GM21737 (cell line): ENCODE measurements at regions not wholly inside any gene's neighbourhood (a gene's known extent, or its start where the extent isn't known, plus 50 kb on each side); places are given as distances from the start of the nearest gene placed in this dataset.

Experiments used
- ATAC-seq: cut with Tn5 transposase; IDR thresholded peaks from one replicate; pipeline ENCODE4 v1.9.1; 2021; ENCODE audit warnings: mild to moderate bottlenecking, moderate library complexity; ENCODE audit not compliant: unreplicated experiment

DNA sequence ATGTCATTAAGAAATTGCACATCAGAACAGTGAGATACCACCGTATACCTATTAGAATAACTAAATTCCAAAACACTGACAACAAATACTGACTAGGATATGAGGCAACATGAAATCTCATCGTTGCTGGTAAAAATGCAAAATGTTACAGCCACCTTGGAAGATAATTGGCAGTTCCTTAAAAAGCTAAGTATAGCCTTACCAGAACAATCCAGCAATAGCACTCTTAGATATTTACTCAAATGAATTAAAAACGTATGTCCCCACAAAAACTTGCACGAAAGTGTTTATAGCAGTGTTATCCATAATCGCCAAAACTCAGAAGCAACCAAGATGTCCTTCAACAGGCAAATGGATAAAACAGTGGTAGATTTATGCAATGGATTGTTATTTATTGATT lies 241.7 kb downstream of the EPHA4 start:
- no peak for ATAC-seq

DNA sequence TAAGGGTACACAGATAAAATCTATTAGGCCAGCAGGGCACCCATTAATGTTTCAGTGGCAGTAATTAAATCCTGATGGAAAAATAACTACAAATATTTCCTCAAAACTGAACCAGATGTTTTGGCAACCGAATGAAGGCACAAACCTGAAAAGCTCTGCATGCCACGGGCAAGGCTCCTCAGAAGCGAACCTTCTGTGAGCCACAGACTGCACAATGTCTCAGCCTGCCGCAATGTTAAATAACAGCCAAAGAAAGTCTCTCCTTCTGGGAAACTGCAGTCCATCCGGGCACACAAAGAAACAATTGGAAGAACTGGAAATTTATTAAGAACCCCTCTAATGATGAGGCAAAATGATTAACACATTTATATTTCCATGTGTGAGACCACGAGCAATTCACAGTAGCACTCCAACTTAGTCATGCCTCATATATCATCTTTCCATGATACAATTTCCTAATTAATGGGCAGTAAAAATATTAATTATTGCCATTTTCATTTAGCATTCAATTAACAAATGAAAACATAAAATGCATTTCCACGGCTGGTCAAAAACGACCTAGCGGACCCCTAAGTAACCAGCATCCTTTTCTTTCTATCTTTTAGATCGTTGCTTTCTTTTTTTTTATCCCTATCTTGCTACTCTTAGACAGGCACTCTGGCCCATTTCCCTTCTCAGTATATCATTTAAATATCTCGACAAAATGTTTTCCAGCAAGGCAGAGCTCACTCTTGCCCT lies 237.5 kb downstream of the EPHA4 start:
- ATAC-seq: no peak

DNA sequence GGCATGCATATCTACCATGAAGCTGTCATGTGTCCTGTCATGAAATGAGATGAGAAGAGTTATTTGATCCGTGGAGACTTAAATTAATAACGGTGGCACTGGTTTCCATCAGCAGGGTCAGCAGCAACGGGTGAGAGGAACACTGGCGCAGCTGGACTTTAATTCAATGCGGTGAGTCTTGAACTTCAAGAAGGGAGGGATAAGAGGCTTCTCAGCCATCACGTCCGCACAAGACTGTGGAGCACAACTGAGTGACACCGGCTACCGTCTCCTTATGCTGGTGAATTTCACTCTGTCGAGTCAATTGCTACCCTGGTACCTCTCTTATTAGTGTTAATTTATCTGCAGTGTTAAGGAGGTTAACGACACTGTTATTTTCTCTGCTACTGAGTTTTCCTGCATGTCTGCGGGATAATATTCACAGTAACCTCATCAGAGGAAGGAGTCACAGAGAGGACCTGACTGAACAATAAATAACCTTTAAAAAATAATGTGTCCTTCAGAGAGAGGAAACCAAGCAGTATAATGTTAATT lies 236.8 kb downstream of the EPHA4 start:
- ATAC-seq: no peak

DNA sequence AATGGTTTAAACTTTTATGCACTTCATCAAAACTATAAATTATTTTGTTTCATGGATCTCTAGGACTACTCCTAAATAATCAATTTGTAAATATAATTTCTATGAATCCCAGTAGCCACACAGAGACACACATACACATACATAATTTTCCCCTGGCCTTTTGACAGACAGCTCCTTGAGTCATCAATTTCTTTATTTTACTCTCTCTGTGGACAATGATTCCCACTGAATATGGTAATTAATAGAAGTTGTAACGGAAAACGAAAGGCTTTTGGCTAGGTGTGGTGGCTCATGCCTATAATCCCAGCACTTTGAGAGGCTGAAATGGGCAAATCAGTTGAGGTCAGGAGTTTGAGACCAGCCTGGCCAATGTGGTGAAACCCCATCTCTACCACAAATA lies 235.1 kb downstream of the EPHA4 start:
- ATAC-seq: no peak

DNA sequence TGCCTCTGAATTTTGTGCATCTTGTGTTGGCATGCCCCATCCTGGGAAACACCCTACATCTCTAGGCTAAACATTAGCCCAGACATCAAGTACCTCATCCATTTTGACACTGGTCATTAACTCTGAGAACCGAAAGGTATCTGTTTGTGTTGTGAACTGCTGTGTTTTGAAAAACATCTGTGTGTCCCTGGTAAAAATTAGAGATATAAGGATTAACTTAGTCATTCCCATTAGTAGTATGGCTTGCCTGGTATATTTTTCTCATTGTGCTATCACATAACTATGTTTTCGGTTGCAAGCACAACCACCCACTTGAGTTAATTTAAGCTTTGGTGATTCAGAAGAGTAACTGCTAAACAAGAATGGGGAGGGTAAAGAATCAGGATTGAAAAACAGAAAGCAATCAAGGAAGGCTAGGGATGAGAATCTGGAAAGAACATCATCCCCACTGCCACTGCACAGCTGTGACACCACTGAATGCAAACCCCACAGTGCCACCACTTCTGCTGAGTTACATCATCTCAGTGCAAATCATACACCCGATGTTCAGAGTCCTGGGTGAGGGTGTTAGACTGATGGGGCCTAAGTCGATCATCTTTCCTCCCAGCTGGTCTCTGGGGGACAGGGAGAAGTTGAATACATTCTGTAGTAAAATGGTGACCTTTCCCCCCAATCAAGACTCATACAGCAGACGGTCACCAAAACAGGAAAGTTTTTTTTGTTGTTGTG lies 234.0 kb downstream of the EPHA4 start:
- no peak for ATAC-seq

DNA sequence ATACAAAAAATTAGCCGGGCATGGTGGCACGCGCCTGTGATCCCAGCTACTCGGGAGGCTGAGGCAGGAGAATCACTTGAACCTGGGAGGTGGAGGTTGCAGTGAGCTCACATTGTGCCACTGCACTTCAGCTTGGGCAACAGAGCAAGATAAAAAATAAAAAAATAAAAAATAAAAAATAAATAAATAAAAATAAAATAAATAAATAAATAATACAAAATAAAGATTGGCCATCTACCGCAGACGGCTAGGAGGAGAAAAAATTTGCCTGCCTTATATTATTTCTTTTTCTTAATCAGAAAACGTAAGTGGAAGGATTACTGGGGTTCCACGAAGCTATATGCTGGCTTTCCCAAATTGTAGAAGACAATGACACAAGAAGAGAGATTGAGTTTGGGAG lies 229.7 kb downstream of the EPHA4 start:
- no peak for ATAC-seq

DNA sequence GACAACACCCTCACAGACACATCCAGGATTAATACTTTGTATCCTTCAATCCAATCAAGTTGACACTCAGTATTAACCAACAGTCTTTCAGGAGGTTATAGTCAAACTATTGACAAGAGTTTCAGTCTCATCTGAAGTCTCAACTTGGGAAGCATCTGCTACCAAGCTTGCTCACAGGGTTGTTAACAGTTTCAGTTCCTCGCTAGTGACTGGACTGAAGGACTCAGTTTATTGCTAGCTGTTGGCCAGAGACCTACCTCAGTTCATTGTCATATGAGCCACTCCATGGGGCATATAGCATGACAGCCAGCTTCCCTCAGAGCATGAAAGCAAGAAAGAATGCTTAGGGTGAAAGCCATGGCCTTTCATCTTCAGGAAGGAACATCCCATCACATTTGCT lies 228.6 kb downstream of the EPHA4 start:
- no peak for ATAC-seq

DNA sequence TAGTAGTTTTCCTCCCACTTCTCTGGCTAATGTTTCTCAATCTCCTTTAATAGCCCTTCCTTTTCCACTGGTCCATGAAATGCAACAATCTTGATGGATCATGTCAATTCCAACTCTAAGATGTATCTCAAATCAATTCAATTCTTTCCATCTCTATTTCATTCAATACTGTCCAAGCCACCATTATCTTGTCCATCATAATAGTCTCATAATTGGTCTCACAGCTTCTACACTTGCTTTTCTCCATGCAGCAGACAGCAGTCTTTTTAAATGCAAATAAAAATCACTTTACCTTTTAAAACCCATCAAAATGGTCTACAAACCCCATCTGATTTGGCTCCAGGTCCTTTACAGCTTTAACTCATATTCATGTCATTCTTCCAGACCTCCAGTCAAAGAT lies 226.6 kb downstream of the EPHA4 start:
- no peak for ATAC-seq

DNA sequence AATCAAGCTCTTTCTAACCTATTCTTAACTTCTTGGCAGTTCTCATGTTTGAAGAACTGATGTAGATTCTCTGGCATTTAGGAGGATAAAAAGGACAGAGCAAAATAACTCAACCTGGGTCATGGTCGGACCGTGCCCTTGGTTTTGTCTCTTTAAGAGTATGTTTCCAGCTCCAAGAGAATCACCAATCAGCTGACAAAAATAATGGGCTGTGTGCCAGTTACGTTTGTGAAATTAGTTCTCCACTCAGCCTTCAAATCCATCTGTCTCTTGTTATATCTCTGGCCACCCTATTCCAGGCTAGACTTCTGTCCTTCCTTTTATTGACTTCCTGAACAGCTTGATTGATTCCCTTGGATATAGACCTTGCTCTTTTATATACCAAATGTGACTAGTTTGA lies 225.7 kb downstream of the EPHA4 start:
- ATAC-seq: no peak

DNA sequence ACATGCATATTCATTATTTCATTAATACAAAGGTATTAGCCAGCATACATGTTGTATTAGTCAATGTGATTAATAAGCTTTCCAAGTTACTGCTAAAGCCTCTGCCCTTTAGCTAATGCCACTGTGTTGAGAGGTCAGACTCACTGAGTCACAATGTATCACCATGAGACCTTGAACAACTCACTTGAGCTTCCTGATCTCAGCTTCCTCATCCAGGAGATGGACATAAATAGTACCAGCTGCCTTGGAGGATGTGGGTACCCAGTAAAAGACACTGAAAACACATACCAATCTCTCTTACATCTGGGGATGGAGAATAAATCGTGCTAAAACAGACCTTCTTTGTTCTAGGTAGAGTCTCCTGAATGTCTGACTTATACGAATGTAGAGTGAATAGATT lies 224.6 kb downstream of the EPHA4 start:
- no peak for ATAC-seq

DNA sequence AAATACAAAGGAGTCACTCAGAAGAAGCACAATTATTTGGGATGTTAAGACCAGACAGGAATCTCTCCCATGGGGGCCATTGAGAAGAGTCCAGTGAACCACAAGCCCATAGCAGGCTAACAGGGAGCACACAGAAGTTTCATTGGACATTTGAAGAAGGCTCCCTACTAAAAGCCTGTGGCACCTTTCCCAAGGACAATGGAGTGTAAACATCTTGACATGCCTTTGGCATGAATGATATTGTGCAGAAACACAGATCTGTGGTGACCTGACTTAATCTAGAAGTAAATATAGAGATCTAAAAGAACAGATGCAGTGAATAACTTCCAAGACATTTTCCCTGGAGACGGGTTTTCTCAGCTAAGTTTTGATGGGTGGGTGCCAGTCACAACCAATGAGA lies 221.5 kb downstream of the EPHA4 start:
- no peak for ATAC-seq

DNA sequence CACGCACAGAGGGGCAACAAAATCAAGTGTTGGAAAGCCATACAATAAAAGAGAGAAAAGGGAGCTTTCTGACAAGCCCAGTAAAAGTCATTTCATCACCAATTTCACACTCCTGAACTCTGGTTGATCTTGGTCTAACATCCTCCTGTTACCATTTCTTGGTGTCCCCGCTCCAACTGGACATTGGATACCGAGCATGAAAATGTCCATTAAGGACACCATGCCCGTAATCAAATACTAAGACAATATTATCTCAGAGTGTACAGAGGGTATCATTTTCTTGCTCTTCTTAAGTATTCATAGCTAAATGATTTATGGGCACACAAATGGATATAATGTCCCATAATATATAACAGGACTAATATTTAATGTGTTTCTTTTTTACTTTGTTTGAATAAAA lies 218.9 kb downstream of the EPHA4 start:
- ATAC-seq: no peak

DNA sequence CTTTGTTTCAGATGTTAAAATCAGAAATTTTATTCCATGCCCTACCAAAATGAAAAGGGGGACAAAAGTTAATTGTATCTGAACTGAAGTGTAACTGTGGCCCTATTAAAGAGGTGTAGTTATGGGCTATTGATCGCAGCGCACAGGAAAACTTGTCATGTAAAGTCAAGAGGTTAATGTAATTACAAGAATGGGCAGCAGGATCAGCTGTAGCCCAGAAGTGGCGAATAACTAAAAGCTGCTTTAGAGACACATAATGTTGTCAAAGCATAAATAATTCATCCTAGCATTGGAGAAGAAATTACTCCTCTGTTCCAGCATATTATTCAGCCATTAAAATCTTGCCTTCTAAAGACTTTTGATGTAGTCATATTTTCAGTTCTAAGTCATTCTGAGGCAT lies 211.8 kb downstream of the EPHA4 start:
- ATAC-seq: no peak

DNA sequence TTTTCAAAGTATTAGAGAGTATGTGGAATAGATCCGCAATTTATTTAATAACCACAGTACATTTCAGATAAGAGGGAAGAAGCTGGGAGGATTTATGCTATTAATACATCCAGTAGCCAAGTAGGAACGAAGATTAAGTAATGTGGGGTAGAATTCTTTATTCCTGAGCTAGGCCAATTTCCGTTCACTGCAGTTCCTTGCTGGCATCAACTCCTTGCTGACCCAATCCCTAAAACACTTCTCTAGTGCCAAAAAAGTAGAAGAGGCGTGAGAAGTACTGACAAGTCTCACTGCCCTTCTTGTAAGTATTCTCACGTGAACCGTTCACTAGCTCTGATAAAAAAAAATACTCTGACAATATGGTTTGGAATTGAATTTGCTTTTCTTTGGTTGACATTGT lies 211.4 kb downstream of the EPHA4 start:
- no peak for ATAC-seq

DNA sequence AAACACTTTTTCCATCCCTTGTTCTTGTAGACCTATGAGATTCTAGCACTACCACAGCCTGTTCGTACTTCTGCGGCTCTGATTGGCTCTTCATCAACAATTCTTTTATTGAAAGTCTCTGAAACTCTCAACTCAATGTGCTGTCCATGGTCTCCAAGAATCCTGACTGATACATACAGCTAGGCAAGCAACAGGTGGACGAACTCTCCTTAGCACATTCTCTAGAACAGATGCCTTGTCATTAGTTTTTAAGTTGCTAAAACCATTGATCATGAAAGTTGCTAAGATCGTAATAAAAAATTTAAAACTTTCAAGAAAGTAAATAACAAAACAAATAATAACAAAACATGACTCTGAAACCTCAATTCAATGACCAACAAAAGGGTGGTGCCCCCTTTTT lies 210.5 kb downstream of the EPHA4 start:
- no peak for ATAC-seq

DNA sequence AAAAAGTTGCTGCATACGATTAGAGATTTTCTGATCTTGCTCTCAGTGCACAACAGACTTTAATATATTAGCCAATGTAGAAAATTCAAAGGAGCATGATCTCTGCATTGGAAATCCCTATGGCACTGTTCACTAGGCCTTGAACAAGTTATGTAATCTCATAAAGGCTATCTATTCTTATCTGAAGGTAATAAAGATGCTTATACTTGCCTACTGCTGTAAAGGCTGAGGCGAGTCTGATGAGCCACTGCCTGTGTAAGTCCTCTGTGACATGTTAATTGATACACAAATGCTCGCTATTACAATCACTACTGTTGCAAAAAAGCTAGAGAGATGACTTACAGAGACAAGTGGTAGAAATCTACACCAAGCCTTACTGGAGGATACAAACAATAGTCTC lies 207.4 kb downstream of the EPHA4 start:
- ATAC-seq: no peak
